Esophagus muscularis mucosa (tissue), 3 donors: ENCODE measurements at regions not wholly inside any gene's neighbourhood (a gene's known extent, or its start where the extent isn't known, plus 50 kb on each side); places are given as distances from the start of the nearest gene placed in this dataset.
"Not testable (repeated sequence)": the region's sequence is repeated elsewhere in the genome, so short reads cannot be mapped to it uniquely, and the experiment has no call there.

Experiments used
- CTCF ChIP-seq, 3 experiments: fragments of 200-600 bp in 2 of 3; fragments of 450-650 bp in 1 of 3; sonication (generic) in 2 of 3; IDR thresholded peaks; one replicate each; pipeline ENCODE4 v1.5.1; 2017 to 2019; ENCODE audit warnings: antibody characterized with exemption in 3 of 3, mild to moderate bottlenecking in 2 of 3, moderate library complexity in 1 of 3
- POLR2AphosphoS5 ChIP-seq, 2 donors: sonication (generic); formaldehyde crosslinking; IDR thresholded peaks; one replicate each; pipeline ENCODE4 v1.6.1; 2017; ENCODE audit warnings: antibody characterized with exemption in 2 of 2

- TF ChIP-seq CTCF, POLR2AphosphoS5 (IDR thresholded peaks at IDR 0.05): not testable (repeated sequence)
Observed at GRCh38 chr10:23513621-23514020, 74.7 kb downstream of the OTUD1 start.
